Stimulated activated naive B cell treated with anti-CD40 and anti-IgM and Interleukin-4, amounts not matched to agents 10 μg/mL and 1 μg/mL and 100 μg/mL, for 72 hours (primary cell): ENCODE measurements at regions not wholly inside any gene's neighbourhood (a gene's known extent, or its start where the extent isn't known, plus 50 kb on each side); places are given as distances from the start of the nearest gene placed in this dataset.

Source experiments
- ATAC-seq, 2 donors: fragments of 150-1000 bp; cut with Tn5 transposase; replicated peaks; 2 replicates each; pipeline ENCODE4 v1.10.0; 2021; ENCODE audit warnings: moderate library complexity in 1 of 2
- DNase-seq: peaks from one replicate; pipeline ENCODE4 v3.0.0; 2021
- H3K27ac Mint-ChIP-seq: one replicate; pipeline ENCODE4 v1.8.0; 2022; ENCODE audit warnings: mild to moderate bottlenecking, mixed read lengths
- H3K27me3 Mint-ChIP-seq, 2 donors: one replicate each; pipeline ENCODE4 v1.8.0; 2022; ENCODE audit warnings: mixed read lengths in 2 of 2
- H3K36me3 Mint-ChIP-seq, 2 donors: one replicate each; pipeline ENCODE4 v1.8.0; 2022; ENCODE audit warnings: mixed read lengths in 2 of 2, mild to moderate bottlenecking in 1 of 2
- H3K4me1 Mint-ChIP-seq, 2 donors: one replicate each; pipeline ENCODE4 v1.8.0; 2022; ENCODE audit warnings: mixed read lengths in 2 of 2, mild to moderate bottlenecking in 1 of 2
- H3K4me3 Mint-ChIP-seq, 2 donors: one replicate each; pipeline ENCODE4 v1.8.0; 2022; ENCODE audit warnings: mild to moderate bottlenecking in 2 of 2, mixed read lengths in 2 of 2, moderate library complexity in 1 of 2
- H3K9me3 Mint-ChIP-seq, 2 donors: one replicate each; pipeline ENCODE4 v1.8.0; 2022; ENCODE audit warnings: mixed read lengths in 2 of 2, mild to moderate bottlenecking in 1 of 2

DNA sequence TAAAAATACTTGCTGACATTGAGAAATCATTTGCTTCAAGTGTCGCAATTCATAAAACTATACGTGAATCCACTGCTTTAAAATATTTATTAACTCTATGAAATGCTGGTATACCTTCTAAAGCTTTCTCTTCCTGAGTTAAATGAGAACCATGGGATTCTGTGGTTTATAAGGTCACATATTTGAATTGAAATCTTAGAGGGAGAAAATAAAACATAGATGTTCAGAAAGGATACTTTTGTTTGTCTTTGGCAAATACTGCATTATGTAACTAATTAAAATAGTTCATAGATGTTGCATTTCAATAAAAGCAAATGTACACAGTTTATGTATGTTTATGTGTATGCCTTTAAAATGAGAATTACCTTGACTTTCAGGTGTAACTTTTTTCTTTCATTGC, 250.1 kb downstream of the FAM170A start:
- H3K27ac Mint-ChIP-seq = no peak overlapping the region

DNA sequence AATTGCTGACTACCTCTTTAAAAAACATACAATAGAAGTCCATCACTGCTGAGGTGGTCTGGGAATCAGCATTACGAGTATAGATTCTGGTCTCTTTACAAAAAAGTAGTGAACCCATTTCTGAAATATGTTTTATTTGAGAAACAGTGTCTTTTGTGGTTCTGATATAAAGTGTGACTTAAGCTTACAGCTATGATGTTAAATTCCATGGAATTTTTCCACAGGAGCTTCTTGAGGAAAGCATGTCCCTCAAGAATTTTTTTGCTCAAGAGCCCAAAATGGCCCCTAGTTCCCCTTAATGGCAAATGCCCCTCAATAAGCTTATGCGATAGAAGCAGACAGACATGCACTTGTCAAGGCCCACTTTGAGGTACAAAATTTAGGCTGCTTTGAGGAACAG, 265.7 kb downstream of the FAM170A start:
- H3K9me3 Mint-ChIP-seq = no peaks in the 10 kb centered on the region
- H3K4me3 Mint-ChIP-seq = no peak overlapping the region
- no peak for ATAC-seq
- no peak for DNase-seq
- no peaks in the 10 kb centered on the region for H3K36me3 Mint-ChIP-seq
- no peaks in the 10 kb centered on the region for H3K4me1 Mint-ChIP-seq
- no peaks in the 10 kb centered on the region for H3K27me3 Mint-ChIP-seq
- no peak overlapping the region for H3K27ac Mint-ChIP-seq

More for the DNA sequence above, 250.1 kb downstream of the FAM170A start:
- Mint-ChIP-seq H3K36me3 (no peaks in the 10 kb centered on the region), H3K4me3 (no peak overlapping the region), H3K27me3 (no peaks in the 10 kb centered on the region), H3K4me1 (no peaks in the 10 kb centered on the region), H3K9me3 (no peaks in the 10 kb centered on the region)
- DNase-seq = no peak
- ATAC-seq = no peak

DNA sequence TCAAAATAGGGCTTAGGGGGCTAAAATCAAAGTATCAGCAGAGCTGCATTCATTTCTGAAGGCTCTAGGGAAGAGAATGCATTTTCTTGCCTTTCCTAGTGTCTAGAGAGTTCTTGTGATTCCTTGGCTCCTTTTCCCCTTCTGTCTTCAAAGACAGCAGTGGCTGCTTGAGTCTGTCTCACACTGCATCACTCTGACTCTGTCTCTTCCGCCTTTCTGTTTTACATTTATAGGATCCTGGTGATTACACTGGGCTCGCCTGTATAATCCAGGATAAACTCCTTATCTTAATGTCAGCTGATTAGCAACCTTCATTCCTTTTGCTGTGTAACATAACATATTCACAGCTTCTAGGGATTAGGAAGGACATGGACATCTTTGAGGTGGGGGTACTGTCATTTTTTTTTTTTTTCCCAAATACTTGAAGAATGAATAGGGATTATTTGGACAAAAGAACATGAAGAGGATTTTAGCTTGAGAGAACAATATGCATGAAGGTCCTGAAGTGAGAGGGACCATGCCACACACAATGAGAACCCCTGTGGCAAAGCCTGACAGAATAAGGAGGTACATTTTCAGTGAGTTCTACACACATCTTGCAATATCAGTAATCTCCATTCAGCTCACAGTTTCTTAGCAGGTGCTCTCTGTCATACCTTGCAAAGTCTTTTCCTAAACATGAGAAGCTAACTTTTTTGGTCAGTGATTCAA, 267.6 kb downstream of the FAM170A start:
- Mint-ChIP-seq H3K4me3 (no peak overlapping the region), H3K27ac (no peak overlapping the region), H3K9me3 (no peaks in the 10 kb centered on the region), H3K36me3 (no peaks in the 10 kb centered on the region), H3K27me3 (no peaks in the 10 kb centered on the region), H3K4me1 (no peaks in the 10 kb centered on the region)
- ATAC-seq = no peak
- no peak for DNase-seq

DNA sequence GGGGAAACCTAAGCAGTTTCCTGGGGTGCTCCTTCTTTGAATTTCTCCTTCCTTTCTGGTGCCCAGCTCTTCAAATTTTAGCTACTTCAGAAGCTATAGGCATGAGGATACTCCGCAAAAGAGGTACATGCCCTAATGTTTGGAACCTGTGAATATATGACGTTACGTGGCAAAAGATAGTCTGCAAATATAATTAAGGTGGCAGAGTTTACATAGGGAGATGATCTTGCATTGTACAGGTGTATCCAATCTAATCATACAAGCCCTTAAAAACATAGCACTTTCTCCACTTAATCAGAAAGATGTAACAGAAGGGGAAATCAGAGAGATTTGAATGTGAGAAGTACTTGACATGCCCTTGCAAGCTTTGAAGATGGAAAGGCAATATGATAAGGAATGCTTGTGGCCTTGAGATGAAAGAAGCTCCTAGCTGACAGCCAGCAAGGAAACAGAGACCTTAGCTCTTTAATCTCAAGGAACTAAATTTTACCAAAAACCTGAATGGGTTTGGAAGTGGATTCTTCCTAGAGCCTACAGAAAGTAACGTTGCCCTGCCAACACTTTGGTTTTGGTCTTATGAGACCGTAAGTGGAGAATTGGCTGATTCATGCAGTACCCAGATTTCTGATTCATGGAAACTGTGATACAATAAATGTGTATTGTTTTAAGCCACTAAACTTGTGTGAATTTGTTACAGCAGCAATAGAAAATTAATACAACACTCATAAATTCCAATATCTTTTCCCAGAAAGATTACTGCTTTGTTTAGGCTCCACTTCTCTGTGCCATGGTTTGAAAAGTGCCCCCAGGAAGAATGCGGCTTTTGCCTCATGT, 268.4 kb downstream of the FAM170A start:
- DNase-seq = no peak
- ATAC-seq = no peak
- no peaks in the 10 kb centered on the region for H3K36me3 Mint-ChIP-seq
- H3K4me1 Mint-ChIP-seq = no peaks in the 10 kb centered on the region
- no peaks in the 10 kb centered on the region for H3K9me3 Mint-ChIP-seq
- H3K27me3 Mint-ChIP-seq = no peaks in the 10 kb centered on the region
- no peak overlapping the region for H3K4me3 Mint-ChIP-seq
- no peak overlapping the region for H3K27ac Mint-ChIP-seq

DNA sequence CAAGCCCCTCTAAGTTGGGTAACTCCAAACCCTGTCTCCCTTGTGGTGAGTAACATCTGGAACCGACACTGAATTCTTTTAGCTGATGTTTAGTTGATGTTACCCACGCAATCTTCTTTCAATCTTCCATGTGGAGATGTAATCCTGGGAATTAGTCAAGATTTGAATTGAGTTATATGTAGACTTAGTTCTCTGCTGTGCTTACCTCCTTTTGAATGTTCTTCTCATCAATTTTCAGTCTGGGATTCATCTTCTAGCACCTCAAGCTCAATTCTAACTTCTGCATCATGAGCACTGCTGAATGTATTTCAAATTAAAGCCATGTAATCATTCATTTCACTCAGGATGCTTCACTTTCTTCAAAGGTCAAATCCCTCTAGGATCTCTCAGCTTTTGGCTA, 270.6 kb downstream of the FAM170A start:
- H3K27me3 Mint-ChIP-seq = no peaks in the 10 kb centered on the region
- H3K36me3 Mint-ChIP-seq = no peaks in the 10 kb centered on the region
- no peaks in the 10 kb centered on the region for H3K9me3 Mint-ChIP-seq
- H3K4me3 Mint-ChIP-seq = no peak overlapping the region
- no peak for DNase-seq
- no peak for ATAC-seq
- H3K4me1 Mint-ChIP-seq = no peaks in the 10 kb centered on the region
- no peak overlapping the region for H3K27ac Mint-ChIP-seq

DNA sequence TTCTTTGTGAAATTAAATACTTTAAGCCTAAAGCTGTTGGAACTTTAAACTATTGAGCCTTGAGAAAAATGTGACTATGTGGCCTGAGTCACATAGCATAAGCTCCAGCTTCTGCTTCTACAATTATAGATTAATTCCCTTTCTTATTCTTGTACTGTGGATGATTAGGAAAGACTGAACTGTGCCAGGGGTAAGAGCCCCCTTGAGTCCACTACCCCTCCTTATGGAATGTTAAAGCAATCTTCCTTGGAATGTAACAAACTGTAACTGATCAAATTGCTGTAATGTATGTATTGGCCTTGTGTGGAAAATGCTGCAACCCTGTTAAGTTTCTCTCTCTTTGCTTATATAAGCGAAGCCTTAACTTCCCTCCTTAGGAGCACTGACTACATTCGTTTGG, 273.2 kb downstream of the FAM170A start:
- Mint-ChIP-seq H3K9me3 (peaks cover 0 to 2% of the 10 kb centered on the region in 2 donors), H3K4me1 (no peaks in the 10 kb centered on the region), H3K27me3 (no peaks in the 10 kb centered on the region), H3K27ac (no peak overlapping the region), H3K36me3 (no peaks in the 10 kb centered on the region), H3K4me3 (no peak overlapping the region)
- ATAC-seq (no peak), DNase-seq (no peak)

DNA sequence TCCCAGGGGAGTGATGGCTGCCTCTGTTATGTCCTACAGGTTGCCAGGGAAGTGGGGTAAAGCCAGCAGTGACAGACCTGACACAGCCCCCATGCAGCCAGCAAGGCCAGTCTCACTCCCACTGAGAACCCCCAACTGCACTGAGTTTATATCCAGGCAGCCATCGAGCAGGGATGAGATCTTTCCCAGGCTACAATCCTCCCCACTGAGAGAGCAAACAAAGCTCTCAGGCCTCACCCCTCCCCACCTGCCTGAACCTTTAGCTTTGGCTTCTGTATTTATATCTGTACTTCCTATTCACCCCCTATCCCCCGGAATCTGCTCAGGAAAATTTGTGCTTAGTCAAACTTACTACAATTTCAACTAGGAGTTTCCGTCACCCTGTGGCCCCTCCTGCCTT, 284.1 kb downstream of the FAM170A start:
- H3K27me3 Mint-ChIP-seq = no peaks in the 10 kb centered on the region

DNA sequence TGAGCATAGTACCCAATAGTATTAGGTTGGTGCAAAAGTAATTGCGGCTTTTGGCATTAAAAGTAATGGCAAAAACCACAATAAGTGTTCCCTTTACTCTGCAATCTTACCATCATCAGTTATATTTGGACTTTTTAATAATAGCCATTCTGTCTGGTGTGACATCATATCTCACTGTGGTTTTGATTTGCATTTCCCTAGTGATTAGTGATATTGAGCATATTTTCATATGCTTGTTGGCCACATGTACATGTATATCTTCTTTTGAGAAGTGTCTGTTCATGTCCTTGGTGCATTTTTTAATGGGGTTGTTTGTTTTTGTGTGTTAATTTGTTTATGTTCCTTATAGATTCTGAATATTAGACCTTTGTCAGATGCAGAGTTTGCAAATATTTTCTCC, 289.9 kb downstream of the FAM170A start:
- no peaks in the 10 kb centered on the region for H3K36me3 Mint-ChIP-seq
- H3K4me3 Mint-ChIP-seq = no peak overlapping the region
- no peak overlapping the region for H3K27ac Mint-ChIP-seq
- DNase-seq (no peak), ATAC-seq (no peak)
- H3K27me3 Mint-ChIP-seq = no peaks in the 10 kb centered on the region
- H3K4me1 Mint-ChIP-seq = no peaks in the 10 kb centered on the region
- peaks cover 0 to 1% of the 10 kb centered on the region in 2 donors for H3K9me3 Mint-ChIP-seq

More for the DNA sequence above, 284.1 kb downstream of the FAM170A start:
- ATAC-seq (no peak), DNase-seq (no peak)
- Mint-ChIP-seq H3K36me3 (no peaks in the 10 kb centered on the region), H3K4me1 (no peaks in the 10 kb centered on the region), H3K4me3 (no peak overlapping the region), H3K9me3 (peaks cover 2 to 9% of the 10 kb centered on the region in 2 donors), H3K27ac (no peak overlapping the region)

DNA sequence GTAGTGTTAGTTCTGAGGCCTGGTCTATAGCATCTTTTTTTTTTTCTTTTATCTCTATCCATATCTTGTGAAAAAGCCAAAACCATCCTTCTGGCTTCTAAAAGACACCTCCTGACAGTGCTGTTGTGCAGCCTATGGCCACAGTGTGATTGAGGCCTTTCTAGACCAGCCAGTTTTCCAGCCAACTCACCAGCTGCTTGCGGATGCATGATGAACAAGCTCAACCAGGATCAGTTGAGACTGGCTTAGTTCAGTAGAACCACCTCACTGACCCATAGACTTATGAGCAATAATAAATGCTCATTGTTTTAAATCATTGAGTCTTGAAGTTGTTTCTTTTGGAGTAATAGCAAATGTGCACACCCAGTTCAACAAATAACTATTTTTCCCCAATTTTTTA, 296.9 kb downstream of the FAM170A start:
- ATAC-seq = no peak
- no peaks in the 10 kb centered on the region for H3K4me1 Mint-ChIP-seq
- DNase-seq = no peak
- H3K27ac Mint-ChIP-seq = no peak overlapping the region
- H3K9me3 Mint-ChIP-seq = peaks cover 0 to 4% of the 10 kb centered on the region in 2 donors
- no peak overlapping the region for H3K4me3 Mint-ChIP-seq
- no peaks in the 10 kb centered on the region for H3K27me3 Mint-ChIP-seq
- H3K36me3 Mint-ChIP-seq = no peaks in the 10 kb centered on the region

DNA sequence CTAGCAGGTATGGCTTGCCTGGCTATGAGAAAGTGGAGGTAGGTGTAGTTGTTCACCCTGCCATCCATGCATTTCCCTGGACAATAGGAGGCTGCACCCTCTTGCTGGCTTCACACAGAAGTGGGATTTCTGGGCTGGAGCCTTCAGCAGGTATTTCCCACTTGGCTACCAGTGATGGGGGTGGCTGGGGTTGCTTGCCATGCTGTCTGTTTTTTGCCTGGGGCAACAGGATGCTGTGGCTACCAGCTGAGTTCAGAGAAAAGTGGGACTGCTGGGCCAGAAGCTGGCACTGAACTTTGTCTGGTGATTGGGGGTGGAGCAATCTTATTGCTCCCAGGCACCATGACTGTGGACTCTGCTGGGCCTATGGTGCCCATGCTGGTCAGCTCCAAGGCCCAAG, 299.6 kb downstream of the FAM170A start:
- no peaks in the 10 kb centered on the region for H3K4me1 Mint-ChIP-seq
- no peak for ATAC-seq

DNA sequence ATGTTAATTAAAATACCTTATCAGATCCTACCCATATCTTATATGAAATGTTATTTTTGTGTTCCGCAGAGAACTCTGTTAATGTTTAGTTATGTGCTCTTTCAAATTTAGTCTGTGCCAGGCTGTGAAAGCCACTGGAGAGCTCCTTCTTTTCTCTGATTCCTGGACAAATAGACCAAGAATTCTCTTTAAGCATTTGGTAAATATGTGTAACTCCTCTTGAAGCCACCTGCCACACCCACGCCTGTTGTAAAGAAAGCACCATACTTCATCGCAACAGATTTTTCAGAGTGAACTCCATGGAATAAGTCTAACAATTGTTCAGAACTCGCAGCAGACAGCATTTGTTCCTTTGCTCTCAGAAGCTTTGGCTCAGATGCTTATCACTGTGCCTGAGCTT, 301.1 kb downstream of the FAM170A start:
- Mint-ChIP-seq H3K27ac (no peak overlapping the region), H3K27me3 (no peaks in the 10 kb centered on the region), H3K9me3 (peaks cover 0 to 2% of the 10 kb centered on the region in 2 donors), H3K4me3 (no peak overlapping the region), H3K4me1 (no peaks in the 10 kb centered on the region), H3K36me3 (no peaks in the 10 kb centered on the region)
- ATAC-seq = no peak
- no peak for DNase-seq

More for the DNA sequence above, 299.6 kb downstream of the FAM170A start:
- no peak for DNase-seq
- Mint-ChIP-seq H3K27me3 (no peaks in the 10 kb centered on the region), H3K27ac (no peak overlapping the region), H3K4me3 (no peak overlapping the region), H3K36me3 (no peaks in the 10 kb centered on the region), H3K9me3 (peaks cover 0 to 2% of the 10 kb centered on the region in 2 donors)

DNA sequence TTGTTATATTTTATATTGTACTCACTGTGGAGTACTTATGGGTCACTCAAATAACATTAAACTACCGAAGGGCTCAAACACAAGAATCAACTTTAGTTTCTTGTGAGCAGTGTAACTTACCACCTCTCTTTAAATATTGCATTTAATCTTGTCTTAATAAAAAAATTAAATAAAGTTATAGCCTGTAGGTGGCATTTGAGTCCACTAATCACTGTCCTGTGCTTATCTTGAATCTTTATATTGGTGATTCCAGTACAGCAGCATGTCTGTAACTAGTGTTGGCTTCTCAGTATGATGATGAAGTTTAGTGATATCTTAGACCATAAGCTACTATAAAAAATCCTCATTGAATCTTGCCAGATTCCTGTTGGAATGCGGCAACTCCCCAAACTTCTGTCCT, 313.8 kb downstream of the FAM170A start:
- Mint-ChIP-seq H3K9me3 (peaks cover 2 to 7% of the 10 kb centered on the region in 2 donors), H3K36me3 (no peaks in the 10 kb centered on the region), H3K4me1 (no peaks in the 10 kb centered on the region), H3K4me3 (no peak overlapping the region), H3K27ac (no peak overlapping the region), H3K27me3 (no peaks in the 10 kb centered on the region)
- no peak for ATAC-seq
- no peak for DNase-seq

DNA sequence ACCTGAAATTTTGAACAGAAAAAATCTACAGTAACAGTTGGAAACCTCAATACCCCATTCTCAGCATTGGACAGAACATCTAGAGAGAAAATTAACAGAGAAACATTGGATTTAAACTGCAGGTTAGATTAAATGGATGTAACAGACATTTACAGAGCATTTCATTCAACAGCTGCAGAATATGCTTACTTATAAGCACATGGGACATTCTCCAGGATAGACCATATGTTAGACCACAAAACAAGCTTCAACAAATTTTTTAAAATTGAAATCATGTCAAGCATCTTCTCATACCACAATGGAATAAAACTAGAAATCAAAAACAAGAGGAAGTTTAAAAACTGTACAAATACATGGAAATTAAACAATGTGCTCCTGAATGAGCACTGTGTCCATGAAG, 316.3 kb downstream of the FAM170A start:
- no peak for ATAC-seq

DNA sequence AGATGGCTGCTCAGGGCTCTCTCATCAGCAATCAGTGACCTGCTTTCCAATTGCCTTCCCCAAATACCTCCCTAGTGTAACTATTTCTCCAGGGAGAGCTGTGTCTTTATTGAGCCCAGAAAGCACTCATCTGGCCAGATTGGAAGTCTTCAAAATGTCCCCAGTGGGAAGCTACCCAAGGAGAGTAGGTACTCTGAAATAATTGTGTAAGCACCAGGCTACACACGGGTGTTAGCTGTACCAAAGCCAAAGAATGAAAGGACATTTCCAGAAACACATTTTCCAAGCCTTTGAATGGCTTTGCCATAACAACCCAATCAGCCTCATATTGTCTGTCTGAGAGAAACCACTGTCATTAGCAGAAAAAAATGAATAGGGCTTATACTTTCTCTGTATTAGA, 318.8 kb downstream of the FAM170A start:
- H3K4me3 Mint-ChIP-seq = no peak overlapping the region

More for the DNA sequence above, 316.3 kb downstream of the FAM170A start:
- no peak overlapping the region for H3K27ac Mint-ChIP-seq
- H3K36me3 Mint-ChIP-seq = no peaks in the 10 kb centered on the region
- H3K9me3 Mint-ChIP-seq = peaks cover 2 to 4% of the 10 kb centered on the region in 2 donors
- H3K4me3 Mint-ChIP-seq = no peak overlapping the region
- no peaks in the 10 kb centered on the region for H3K27me3 Mint-ChIP-seq
- DNase-seq = no peak
- H3K4me1 Mint-ChIP-seq = no peaks in the 10 kb centered on the region

DNA sequence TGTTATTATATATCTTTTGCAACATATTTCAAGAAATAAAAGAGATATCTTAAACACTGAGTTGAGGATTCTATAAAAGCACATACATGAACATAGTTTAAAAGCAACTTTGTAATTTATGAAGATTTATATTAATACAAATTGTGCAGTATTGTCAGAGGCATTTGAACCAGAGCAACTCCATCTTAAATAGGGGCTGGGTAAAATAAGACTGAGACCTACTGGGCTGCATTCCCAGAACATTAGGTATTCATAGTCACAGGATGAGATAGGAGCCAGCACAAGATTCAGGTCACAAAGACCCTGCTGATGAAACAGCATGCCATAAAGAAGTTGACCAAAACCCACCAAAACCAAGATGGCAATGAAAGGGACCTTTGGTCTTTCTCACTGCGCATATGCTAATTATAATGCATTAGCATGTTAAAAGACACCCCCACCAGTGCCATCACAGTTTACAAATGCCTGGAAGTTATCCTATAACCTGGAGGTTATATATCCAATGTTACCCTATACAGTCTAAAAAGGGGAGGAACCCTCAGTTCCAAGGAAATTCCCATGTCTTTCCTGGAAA, 320.2 kb downstream of the FAM170A start:
- H3K36me3 Mint-ChIP-seq = no peaks in the 10 kb centered on the region
- ATAC-seq = no peak
- DNase-seq = no peak
- H3K9me3 Mint-ChIP-seq = peaks cover 2 to 4% of the 10 kb centered on the region in 2 donors
- no peaks in the 10 kb centered on the region for H3K4me1 Mint-ChIP-seq
- no peak overlapping the region for H3K4me3 Mint-ChIP-seq
- no peaks in the 10 kb centered on the region for H3K27me3 Mint-ChIP-seq
- no peak overlapping the region for H3K27ac Mint-ChIP-seq

More for the DNA sequence above, 318.8 kb downstream of the FAM170A start:
- H3K36me3 Mint-ChIP-seq = no peaks in the 10 kb centered on the region
- ATAC-seq (no peak), DNase-seq (no peak)
- H3K27ac Mint-ChIP-seq = no peak overlapping the region
- no peaks in the 10 kb centered on the region for H3K4me1 Mint-ChIP-seq
- peaks cover 2 to 4% of the 10 kb centered on the region in 2 donors for H3K9me3 Mint-ChIP-seq
- no peaks in the 10 kb centered on the region for H3K27me3 Mint-ChIP-seq
